ENCODE measurements at regions not wholly inside any gene's neighbourhood (a gene's known extent, or its start where the extent isn't known, plus 50 kb on each side); places are given as distances from the start of the nearest gene placed in this dataset.

GRCh38 chr1:104476126-104476525 is 726.4 kb downstream of the AMY1C start:
- TF ChIP-seq CTCF (IDR thresholded peaks at IDR 0.05) (no peak), EZH2 (IDR thresholded peaks at IDR 0.05) (no peak), EZH2phosphoT487 (IDR thresholded peaks at IDR 0.05) (no peak)
